ENCODE measurements at regions not wholly inside any gene's neighbourhood (a gene's known extent, or its start where the extent isn't known, plus 50 kb on each side); places are given as distances from the start of the nearest gene placed in this dataset.

DNA sequence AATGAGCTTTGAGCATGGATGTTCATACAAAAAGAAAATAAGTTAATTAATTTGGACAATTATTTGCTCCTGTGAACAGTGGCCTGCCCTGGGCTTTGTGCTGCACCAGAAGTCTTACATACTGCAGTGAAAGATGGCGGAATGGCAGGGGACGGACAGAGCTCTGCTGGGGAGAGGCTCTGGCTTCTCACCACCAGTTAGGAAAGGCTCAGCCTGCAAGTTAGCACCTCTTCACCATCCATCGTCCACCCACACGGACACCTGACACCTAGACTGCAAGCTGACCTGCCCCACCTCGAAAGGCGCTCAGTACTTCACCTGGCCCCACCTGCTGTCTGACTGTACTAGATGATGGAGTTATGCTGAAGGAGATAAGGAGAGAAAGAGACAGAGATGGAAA is 203.9 kb upstream of the IRS2 start (continued):
- TF ChIP-seq, protein P1, sequence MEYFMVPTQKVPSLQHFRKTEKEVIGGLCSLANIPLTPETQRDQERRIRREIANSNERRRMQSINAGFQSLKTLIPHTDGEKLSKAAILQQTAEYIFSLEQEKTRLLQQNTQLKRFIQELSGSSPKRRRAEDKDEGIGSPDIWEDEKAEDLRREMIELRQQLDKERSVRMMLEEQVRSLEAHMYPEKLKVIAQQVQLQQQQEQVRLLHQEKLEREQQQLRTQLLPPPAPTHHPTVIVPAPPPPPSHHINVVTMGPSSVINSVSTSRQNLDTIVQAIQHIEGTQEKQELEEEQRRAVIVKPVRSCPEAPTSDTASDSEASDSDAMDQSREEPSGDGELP (CRISPR knock-in tag; IDR thresholded peaks at IDR 0.05; ENCODE audit: borderline replicate concordance), result no peak
- TF ChIP-seq HMG20A (CRISPR knock-in tag; conservative IDR thresholded peaks at IDR 0.05) (no peak), GABPB1 (CRISPR knock-in tag; IDR thresholded peaks at IDR 0.05) (no peak), ZNF253 (CRISPR knock-in tag; conservative IDR thresholded peaks at IDR 0.05) (no peak)

DNA sequence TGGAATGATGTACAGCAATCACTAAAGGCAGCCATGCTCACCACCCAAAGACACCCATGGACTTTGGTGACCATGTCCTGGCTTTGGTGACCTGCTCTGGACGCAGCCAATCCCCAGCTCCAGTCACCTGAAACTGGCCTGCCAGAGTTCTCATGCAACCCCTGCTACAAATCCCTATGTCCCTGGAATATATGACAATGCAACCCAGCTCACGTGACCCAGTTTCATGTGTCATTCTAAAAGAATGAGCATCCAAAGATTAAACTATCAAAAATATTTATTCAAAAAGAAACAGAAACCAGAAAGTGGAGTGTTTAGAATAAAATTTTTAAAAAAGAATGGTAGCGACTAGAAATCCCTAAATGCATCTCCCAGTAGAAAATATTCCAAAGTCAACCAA is 203.3 kb upstream of the IRS2 start:
- Histone ChIP-seq H3K27me3 (ENCODE audit: control insufficient read depth in 2 of 2, insufficient read depth in 2 of 2, low read length in 2 of 2) (no peaks in the 10 kb centered on the region), H2AFZ (ENCODE audit: low read depth, low read length) (no peak overlapping the region), H3K9ac (ENCODE audit: insufficient read depth in 1 of 2, low read depth in 2 of 2, low read length in 2 of 2) (no peak overlapping the region), H3K36me3 (ENCODE audit: control insufficient read depth, insufficient read depth, low read length) (no peaks in the 10 kb centered on the region), H3K79me2 (ENCODE audit: control insufficient read depth, insufficient read depth, low read length) (no peaks in the 10 kb centered on the region), H3K4me2 (ENCODE audit: insufficient read depth, low read length) (no peak overlapping the region), H3K9me3 (replicated peaks; ENCODE audit: control insufficient read depth, insufficient read depth, low read depth, low read length) (no peaks in the 10 kb centered on the region), H4K20me1 (replicated peaks; ENCODE audit: control insufficient read depth, insufficient read depth, low read length) (no peaks in the 10 kb centered on the region), H3K4me3 (no peak overlapping the region), H3K9me1 (ENCODE audit: control insufficient read depth, insufficient read depth, low read length) (no peaks in the 10 kb centered on the region), H3K27ac (ENCODE audit: extremely low read depth, low read depth, low read length) (no peak overlapping the region), H3K4me1 (replicated peaks in 1 of 2; ENCODE audit: control insufficient read depth in 2 of 2, insufficient read depth in 2 of 2, low read length in 2 of 2) (no peaks in the 10 kb centered on the region)
- no TSS peak for BruUV-seq (replicated peaks)
- WGBS (ENCODE audit: insufficient coverage, low coverage, missing lambda C conversion rate), result 0% methylated on average over 2 of the region's 3 CpGs
- ATAC-seq (no peak), FAIRE-seq (no peak), DNase-seq (ENCODE audit: extremely low read depth in 1 of 4, low spot score in 3 of 4) (no peak)
- ChIA-PET POLR2A (no interaction called here), CTCF (ENCODE audit: low intra/inter-chr PET ratio) (no interaction called here)
- TF ChIP-seq ZBTB7A (IDR thresholded peaks at IDR 0.05; ENCODE audit: borderline replicate concordance, control insufficient read depth, low read depth, low read length) (no peak), WHSC1 (IDR thresholded peaks at IDR 0.05; ENCODE audit: low read length) (no peak), SMC3 (conservative IDR thresholded peaks at IDR 0.05; ENCODE audit: insufficient read depth, low read depth, low read length) (no peak), EGR1 (conservative IDR thresholded peaks at IDR 0.05) (no peak), SMARCA4 (IDR thresholded peaks at IDR 0.05) (no peak), LARP7 (IDR thresholded peaks at IDR 0.05) (no peak), ZNF408 (CRISPR knock-in tag; IDR thresholded peaks at IDR 0.05; ENCODE audit: low read depth) (no peak), GABPB1 (CRISPR knock-in tag; IDR thresholded peaks at IDR 0.05) (no peak), ZFP36 (IDR thresholded peaks at IDR 0.05; ENCODE audit: low read depth, low read length, partially characterized antibody) (no peak), MIER1 (IDR thresholded peaks at IDR 0.05; ENCODE audit: low read depth) (no peak), ZNF146 (CRISPR knock-in tag; IDR thresholded peaks at IDR 0.05; ENCODE audit: unreplicated experiment) (no peak), ZNF263 (CRISPR knock-in tag; IDR thresholded peaks at IDR 0.05; ENCODE audit: borderline replicate concordance) (no peak), RBBP5 (IDR thresholded peaks at IDR 0.05; ENCODE audit: borderline replicate concordance, insufficient read depth, low read length, poor library complexity, severe bottlenecking) (no peak), ARNT (IDR thresholded peaks at IDR 0.05) (no peak), ZNF143 (CRISPR knock-in tag; IDR thresholded peaks at IDR 0.05) (no peak)
- in situ Hi-C loops (cut with MboI), result no loop called here
- intact Hi-C loops (cut with micrococcal nuclease), result no loop called here
